PC-3 (cell line): ENCODE measurements at regions not wholly inside any gene's neighbourhood (a gene's known extent, or its start where the extent isn't known, plus 50 kb on each side); places are given as distances from the start of the nearest gene placed in this dataset.

Source experiments
- EZH2 ChIP-seq: fragments of 300-600 bp; sonication (generic); IDR thresholded peaks from one replicate; pipeline ENCODE4 v1.6.1; 2017; ENCODE audit warnings: antibody characterized with exemption, mild to moderate bottlenecking, low read length; ENCODE audit not compliant: unreplicated experiment
- TF ChIP-seq, protein P1 (sequence below): fragments of 300-600 bp; sonication (generic); conservative IDR thresholded peaks from 2 replicates; pipeline ENCODE4 v1.5.1; 2017; ENCODE audit warnings: antibody characterized with exemption, low read depth, mild to moderate bottlenecking, low read length

DNA sequence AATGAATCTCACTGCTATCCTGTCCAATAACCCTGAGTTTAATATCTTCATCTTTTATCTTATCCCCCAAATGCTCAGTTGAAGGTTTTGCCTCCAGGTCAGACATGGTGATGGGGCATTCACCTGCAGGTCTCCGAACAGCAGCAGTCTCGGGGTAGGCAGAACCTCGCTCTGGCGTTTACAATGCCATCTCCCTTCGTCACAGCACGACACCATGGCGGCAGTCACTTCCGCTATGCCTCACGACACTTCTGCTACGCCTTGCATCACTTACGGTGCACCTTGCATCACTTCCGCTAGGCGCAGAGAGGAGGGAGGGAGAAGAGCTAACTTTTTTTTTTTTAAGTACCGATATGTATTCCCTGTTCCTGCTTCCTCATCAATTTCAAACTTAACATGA lies 194.9 kb downstream of the BCAS1 start:
- TF ChIP-seq, protein P1, sequence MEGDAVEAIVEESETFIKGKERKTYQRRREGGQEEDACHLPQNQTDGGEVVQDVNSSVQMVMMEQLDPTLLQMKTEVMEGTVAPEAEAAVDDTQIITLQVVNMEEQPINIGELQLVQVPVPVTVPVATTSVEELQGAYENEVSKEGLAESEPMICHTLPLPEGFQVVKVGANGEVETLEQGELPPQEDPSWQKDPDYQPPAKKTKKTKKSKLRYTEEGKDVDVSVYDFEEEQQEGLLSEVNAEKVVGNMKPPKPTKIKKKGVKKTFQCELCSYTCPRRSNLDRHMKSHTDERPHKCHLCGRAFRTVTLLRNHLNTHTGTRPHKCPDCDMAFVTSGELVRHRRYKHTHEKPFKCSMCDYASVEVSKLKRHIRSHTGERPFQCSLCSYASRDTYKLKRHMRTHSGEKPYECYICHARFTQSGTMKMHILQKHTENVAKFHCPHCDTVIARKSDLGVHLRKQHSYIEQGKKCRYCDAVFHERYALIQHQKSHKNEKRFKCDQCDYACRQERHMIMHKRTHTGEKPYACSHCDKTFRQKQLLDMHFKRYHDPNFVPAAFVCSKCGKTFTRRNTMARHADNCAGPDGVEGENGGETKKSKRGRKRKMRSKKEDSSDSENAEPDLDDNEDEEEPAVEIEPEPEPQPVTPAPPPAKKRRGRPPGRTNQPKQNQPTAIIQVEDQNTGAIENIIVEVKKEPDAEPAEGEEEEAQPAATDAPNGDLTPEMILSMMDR: no peak
- TF ChIP-seq EZH2: no peak
